H9 (cell line): ENCODE measurements at regions not wholly inside any gene's neighbourhood (a gene's known extent, or its start where the extent isn't known, plus 50 kb on each side); places are given as distances from the start of the nearest gene placed in this dataset.

Experiments used
- DNase-seq: peaks from one replicate; pipeline ENCODE4 v3.0.0-alpha.2; 2017
- H2AFZ ChIP-seq: one replicate; pipeline ENCODE4 v1.6.1; 2013; ENCODE audit warnings: mild to moderate bottlenecking, low read length, control low read depth, moderate library complexity
- H2AK5ac ChIP-seq: 2 replicates; pipeline ENCODE4 v1.6.1; 2013; ENCODE audit warnings: low read length, control low read depth, mixed read lengths; ENCODE audit not compliant: insufficient read length
- H2BK120ac ChIP-seq: one replicate; pipeline ENCODE4 v1.6.1; 2013; ENCODE audit warnings: low read depth, mild to moderate bottlenecking, low read length, control low read depth, inconsistent platforms; ENCODE audit not compliant: poor library complexity, severe bottlenecking
- H2BK12ac ChIP-seq: 2 replicates; pipeline ENCODE4 v1.6.1; 2013; ENCODE audit warnings: low read length, control low read depth, mixed read lengths, low read depth; ENCODE audit not compliant: insufficient read length
- H2BK15ac ChIP-seq: 2 replicates; pipeline ENCODE4 v1.6.1; 2013; ENCODE audit warnings: low read depth, low read length, control low read depth
- H2BK20ac ChIP-seq: one replicate; pipeline ENCODE4 v1.6.1; 2013; ENCODE audit warnings: low read depth, mild to moderate bottlenecking, low read length, control low read depth, inconsistent platforms; ENCODE audit not compliant: poor library complexity, severe bottlenecking
- H2BK5ac ChIP-seq: 2 replicates; pipeline ENCODE4 v1.6.1; 2013; ENCODE audit warnings: low read length, control low read depth, mixed read lengths; ENCODE audit not compliant: insufficient read length
- H3K14ac ChIP-seq: 2 replicates; pipeline ENCODE4 v1.6.1; 2013; ENCODE audit warnings: low read length, control low read depth; ENCODE audit not compliant: insufficient read depth
- H3K18ac ChIP-seq: 2 replicates; pipeline ENCODE4 v1.6.1; 2013; ENCODE audit warnings: low read depth, mild to moderate bottlenecking, mixed read lengths, low read length, control low read depth; ENCODE audit not compliant: insufficient read length
- H3K23ac ChIP-seq: 2 replicates; pipeline ENCODE4 v1.6.1; 2013; ENCODE audit warnings: low read length, control low read depth, mixed read lengths, low read depth; ENCODE audit not compliant: insufficient read length
- H3K23me2 ChIP-seq: 2 replicates; pipeline ENCODE4 v1.6.1; 2013; ENCODE audit warnings: low read depth, mild to moderate bottlenecking, mixed read lengths, low read length, control low read depth; ENCODE audit not compliant: insufficient read length, poor library complexity, severe bottlenecking
- H3K27ac ChIP-seq: 2 replicates; pipeline ENCODE4 v1.5.1; 2013; ENCODE audit warnings: low read length, control low read depth, mixed read lengths, low read depth; ENCODE audit not compliant: insufficient read length
- H3K27me3 ChIP-seq: 2 replicates; pipeline ENCODE4 v1.6.1; 2013; ENCODE audit warnings: low read length, control low read depth, inconsistent platforms; ENCODE audit not compliant: insufficient read depth
- H3K4ac ChIP-seq: 2 replicates; pipeline ENCODE4 v1.6.1; 2013; ENCODE audit warnings: low read depth, mild to moderate bottlenecking, control low read depth, inconsistent platforms, low read length, moderate library complexity
- H3K4me1 ChIP-seq: 2 replicates; pipeline ENCODE4 v1.6.1; 2013; ENCODE audit warnings: low read length, control low read depth, inconsistent platforms; ENCODE audit not compliant: insufficient read depth
- H3K4me2 ChIP-seq: 2 replicates; pipeline ENCODE4 v1.6.1; 2013; ENCODE audit warnings: low read length, control low read depth, mixed read lengths; ENCODE audit not compliant: insufficient read length, insufficient read depth
- H3K56ac ChIP-seq: 2 replicates; pipeline ENCODE4 v1.6.1; 2013; ENCODE audit warnings: low read depth, mild to moderate bottlenecking, mixed read lengths, low read length, control low read depth; ENCODE audit not compliant: insufficient read length
- H3K79me1 ChIP-seq: 2 replicates; pipeline ENCODE4 v1.6.1; 2013; ENCODE audit warnings: low read depth, mild to moderate bottlenecking, moderate library complexity, low read length, control low read depth, inconsistent platforms; ENCODE audit not compliant: insufficient read depth, poor library complexity, severe bottlenecking
- H3K79me2 ChIP-seq: 2 replicates; pipeline ENCODE4 v1.6.1; 2013; ENCODE audit warnings: low read length, control low read depth, inconsistent platforms; ENCODE audit not compliant: insufficient read depth
- H3K9ac ChIP-seq: 2 replicates; pipeline ENCODE4 v1.6.1; 2013; ENCODE audit warnings: low read length, control low read depth, mixed read lengths; ENCODE audit not compliant: insufficient read length; ENCODE audit errors: extremely low read depth
- H3K9me3 ChIP-seq: one replicate; pipeline ENCODE4 v1.6.1; 2013; ENCODE audit warnings: low read depth, low read length, inconsistent platforms; ENCODE audit not compliant: control insufficient read depth
- H3T11ph ChIP-seq: one replicate; pipeline ENCODE4 v1.6.1; 2013; ENCODE audit warnings: mild to moderate bottlenecking, low read length, control low read depth, inconsistent platforms
- H4K20me1 ChIP-seq: one replicate; pipeline ENCODE4 v1.6.1; 2013; ENCODE audit not compliant: control insufficient read depth, insufficient read length, insufficient read depth
- H4K5ac ChIP-seq: 2 replicates; pipeline ENCODE4 v1.6.1; 2013; ENCODE audit warnings: low read depth, mild to moderate bottlenecking, mixed read lengths, low read length, control low read depth; ENCODE audit not compliant: insufficient read length
- H4K8ac ChIP-seq: replicated peaks from 2 replicates; pipeline ENCODE4 v1.6.1; 2013; ENCODE audit warnings: low read length, control low read depth, mixed read lengths, low read depth; ENCODE audit not compliant: insufficient read length
- H4K91ac ChIP-seq: 2 replicates; pipeline ENCODE4 v1.6.1; 2013; ENCODE audit warnings: low read depth, mild to moderate bottlenecking, moderate library complexity, mixed read lengths, low read length, control low read depth; ENCODE audit not compliant: insufficient read length
- H3K27ac Mint-ChIP-seq, 3 experiments: 2 replicates in 2 of 3; 3 replicates in 1 of 3; pipeline ENCODE4 v1.8.0; 2020 to 2021; ENCODE audit warnings: mixed read lengths in 3 of 3, mild to moderate bottlenecking in 1 of 3, moderate library complexity in 1 of 3
- H3K27me3 Mint-ChIP-seq: 2 replicates; pipeline ENCODE4 v1.8.0; 2021; ENCODE audit warnings: low read depth, mild to moderate bottlenecking, moderate library complexity, mixed read lengths
- H3K36me3 Mint-ChIP-seq, 3 experiments: 2 replicates in 2 of 3; 3 replicates in 1 of 3; pipeline ENCODE4 v1.8.0; 2020 to 2021; ENCODE audit warnings: low read depth in 3 of 3, mixed read lengths in 3 of 3; ENCODE audit not compliant: insufficient read depth in 1 of 3
- H3K4me1 Mint-ChIP-seq, 2 experiments: 2 replicates each; pipeline ENCODE4 v1.8.0; 2020; ENCODE audit warnings: mixed read lengths in 2 of 2
- H3K4me3 Mint-ChIP-seq, 2 experiments: 2 replicates in 1 of 2; 3 replicates in 1 of 2; pipeline ENCODE4 v1.8.0; 2020 to 2021; ENCODE audit warnings: mild to moderate bottlenecking in 2 of 2, mixed read lengths in 2 of 2, moderate library complexity in 1 of 2
- H3K9me3 Mint-ChIP-seq, 2 experiments: 2 replicates in 1 of 2; 3 replicates in 1 of 2; pipeline ENCODE4 v1.8.0; 2020; ENCODE audit warnings: mild to moderate bottlenecking in 2 of 2, mixed read lengths in 2 of 2, moderate library complexity in 1 of 2
- CTCF ChIP-seq: fragments of 200-600 bp; sonication (generic); conservative IDR thresholded peaks from 3 replicates; pipeline ENCODE4 v1.8.0; 2021; ENCODE audit warnings: antibody characterized with exemption, mild to moderate bottlenecking
- WGBS: extraction: QIAGEN DNeasy Blood & Tissue Kit; methylation state at CpG from one replicate; pipeline ENCODE4 v1.1.7; 2013; ENCODE audit warnings: missing lambda C conversion rate, low lambda C conversion rate, mixed read lengths; ENCODE audit not compliant: insufficient read length; ENCODE audit errors: extremely low coverage; 5-methylcytosine and 5-hydroxymethylcytosine counted together

GRCh38 chr2:83587309-83587708 lies 871.8 kb downstream of the SUCLG1 start:
- Mint-ChIP-seq H3K36me3 (peaks cover 0 to 2% (median 0%) of the 10 kb centered on the region in 3 experiments; a peak in 2 of 7 replicates), H3K4me1 (peaks cover 19 to 21% of the 10 kb centered on the region in 2 experiments), H3K27ac (no peak overlapping the region), H3K27me3 (no peaks in the 10 kb centered on the region), H3K9me3 (no peaks in the 10 kb centered on the region; a peak in 2 of 5 replicates), H3K4me3 (no peak overlapping the region)
- Histone ChIP-seq H3K4me2 (no peak overlapping the region), H3T11ph (no peak overlapping the region), H3K56ac (no peak overlapping the region), H4K5ac (no peak overlapping the region), H3K14ac (no peak overlapping the region), H3K4ac (no peak overlapping the region), H3K79me1 (no peaks in the 10 kb centered on the region), H2BK5ac (no peak overlapping the region), H3K23me2 (no peaks in the 10 kb centered on the region), H3K9ac (no peak overlapping the region), H2BK12ac (no peak overlapping the region), H3K9me3 (no peaks in the 10 kb centered on the region), H3K18ac (no peak overlapping the region), H2BK15ac (no peak overlapping the region), H3K27me3 (no peaks in the 10 kb centered on the region), H2BK20ac (no peak overlapping the region), H3K23ac (no peak overlapping the region), H4K8ac (no peak overlapping the region), H4K20me1 (no peaks in the 10 kb centered on the region), H2AK5ac (no peak overlapping the region), H4K91ac (no peak overlapping the region), H2AFZ (no peak overlapping the region), H3K27ac (no peak overlapping the region), H3K4me1 (peaks cover 2% of the 10 kb centered on the region; the same call in 1 of the 2 replicates), H3K79me2 (no peaks in the 10 kb centered on the region), H2BK120ac (no peak overlapping the region)
- 100% methylated on average over 1 of the region's 4 CpGs for WGBS
- TF ChIP-seq CTCF, result peak; percentile 11; the same call in 1 of the 3 replicates
- no peak for DNase-seq
